ENCODE measurements at regions not wholly inside any gene's neighbourhood (a gene's known extent, or its start where the extent isn't known, plus 50 kb on each side); places are given as distances from the start of the nearest gene placed in this dataset.

- Histone ChIP-seq H3K27ac (no peak overlapping the region), H3K4me3 (no peak overlapping the region), H3K9me3 (replicated peaks) (no peaks in the 10 kb centered on the region), H3K27me3 (replicated peaks) (no peaks in the 10 kb centered on the region; the same call in 1 of the 2 replicates), H3K36me3 (no peaks in the 10 kb centered on the region), H3K4me1 (replicated peaks) (no peaks in the 10 kb centered on the region)
- DNase-seq (ENCODE audit: low read depth in 1 of 2, low spot score in 2 of 2) = peak in 1 of 2 experiments; percentile 23
Observed at GRCh38 chr6:138004430-138005287, 102.6 kb downstream of the PERP start.

- no peak overlapping the region for H3K27ac ChIP-seq
- H3K9me3 ChIP-seq (replicated peaks) = no peaks in the 10 kb centered on the region
- no peaks in the 10 kb centered on the region; the same call in 1 of the 2 replicates for H3K27me3 ChIP-seq (replicated peaks)
- H3K36me3 ChIP-seq = no peaks in the 10 kb centered on the region
- H3K4me1 ChIP-seq (replicated peaks) = no peaks in the 10 kb centered on the region
- no peak for DNase-seq (ENCODE audit: low read depth in 1 of 2, low spot score in 2 of 2)
- H3K4me3 ChIP-seq = no peak overlapping the region
Observed at GRCh38 chr6:138005846-138006245, 101.4 kb downstream of the PERP start.

GRCh38 chr6:138007014-138007472 is 100.2 kb downstream of the PERP start:
- no peaks in the 10 kb centered on the region for H3K4me1 ChIP-seq (replicated peaks)
- no peak overlapping the region for H3K27ac ChIP-seq
- no peaks in the 10 kb centered on the region; the same call in 1 of the 2 replicates for H3K27me3 ChIP-seq (replicated peaks)
- H3K9me3 ChIP-seq (replicated peaks) = no peaks in the 10 kb centered on the region
- DNase-seq (ENCODE audit: low read depth in 1 of 2, low spot score in 2 of 2) = peak in 1 of 2 experiments; percentile 29
- H3K4me3 ChIP-seq = no peak overlapping the region
- H3K36me3 ChIP-seq = no peaks in the 10 kb centered on the region

- no peaks in the 10 kb centered on the region for H3K36me3 ChIP-seq
- H3K27ac ChIP-seq = no peak overlapping the region
- DNase-seq (ENCODE audit: low read depth in 1 of 2, low spot score in 2 of 2) = no peak
- no peaks in the 10 kb centered on the region for H3K4me1 ChIP-seq (replicated peaks)
- no peak overlapping the region for H3K4me3 ChIP-seq
- no peaks in the 10 kb centered on the region for H3K9me3 ChIP-seq (replicated peaks)
- H3K27me3 ChIP-seq (replicated peaks) = no peaks in the 10 kb centered on the region; the same call in 1 of the 2 replicates
Observed at GRCh38 chr6:138008791-138009190, 98.4 kb downstream of the PERP start.

- H3K27me3 ChIP-seq (replicated peaks) = no peaks in the 10 kb centered on the region; the same call in 1 of the 2 replicates
- H3K4me3 ChIP-seq = no peak overlapping the region
- no peak overlapping the region for H3K27ac ChIP-seq
- no peaks in the 10 kb centered on the region for H3K9me3 ChIP-seq (replicated peaks)
- no peaks in the 10 kb centered on the region for H3K4me1 ChIP-seq (replicated peaks)
- no peak for DNase-seq (ENCODE audit: low read depth in 1 of 2, low spot score in 2 of 2)
- H3K36me3 ChIP-seq = no peaks in the 10 kb centered on the region
Observed at GRCh38 chr6:138011413-138011812, 95.8 kb downstream of the PERP start.

GRCh38 chr6:138012682-138013081 is 94.5 kb downstream of the PERP start:
- no peaks in the 10 kb centered on the region for H3K36me3 ChIP-seq
- DNase-seq (ENCODE audit: low read depth in 1 of 2, low spot score in 2 of 2) = no peak
- no peak overlapping the region for H3K4me3 ChIP-seq
- H3K27me3 ChIP-seq (replicated peaks) = peaks cover 5% of the 10 kb centered on the region
- no peak overlapping the region for H3K27ac ChIP-seq
- H3K4me1 ChIP-seq (replicated peaks) = no peaks in the 10 kb centered on the region
- no peaks in the 10 kb centered on the region for H3K9me3 ChIP-seq (replicated peaks)

GRCh38 chr6:138013959-138014358 is 93.3 kb downstream of the PERP start:
- no peak overlapping the region for H3K27ac ChIP-seq
- peaks cover 5% of the 10 kb centered on the region for H3K27me3 ChIP-seq (replicated peaks)
- DNase-seq (ENCODE audit: low read depth in 1 of 2, low spot score in 2 of 2) = no peak
- no peaks in the 10 kb centered on the region for H3K36me3 ChIP-seq
- H3K4me1 ChIP-seq (replicated peaks) = no peaks in the 10 kb centered on the region
- no peak overlapping the region for H3K4me3 ChIP-seq
- H3K9me3 ChIP-seq (replicated peaks) = no peaks in the 10 kb centered on the region

- no peaks in the 10 kb centered on the region for H3K9me3 ChIP-seq (replicated peaks)
- H3K4me1 ChIP-seq (replicated peaks) = no peaks in the 10 kb centered on the region
- no peak overlapping the region for H3K27ac ChIP-seq
- DNase-seq (ENCODE audit: low read depth in 1 of 2, low spot score in 2 of 2) = no peak
- no peak overlapping the region for H3K4me3 ChIP-seq
- H3K27me3 ChIP-seq (replicated peaks) = peaks cover 5% of the 10 kb centered on the region; the same call in 1 of the 2 replicates
- H3K36me3 ChIP-seq = no peaks in the 10 kb centered on the region
Observed at GRCh38 chr6:138017166-138017757, 90.0 kb downstream of the PERP start.

GRCh38 chr6:138018297-138018696 is 88.9 kb downstream of the PERP start:
- Histone ChIP-seq H3K36me3 (no peaks in the 10 kb centered on the region), H3K27me3 (replicated peaks) (peaks cover 5% of the 10 kb centered on the region; the same call in 1 of the 2 replicates), H3K9me3 (replicated peaks) (no peaks in the 10 kb centered on the region), H3K4me3 (no peak overlapping the region), H3K27ac (no peak overlapping the region), H3K4me1 (replicated peaks) (no peaks in the 10 kb centered on the region)
- no peak for DNase-seq (ENCODE audit: low read depth in 1 of 2, low spot score in 2 of 2)

GRCh38 chr6:138025528-138025978 is 81.7 kb downstream of the PERP start:
- no peak overlapping the region for H3K27ac ChIP-seq
- no peak for DNase-seq (ENCODE audit: low read depth in 1 of 2, low spot score in 2 of 2)
- no peaks in the 10 kb centered on the region for H3K36me3 ChIP-seq
- H3K4me3 ChIP-seq = no peak overlapping the region
- no peaks in the 10 kb centered on the region for H3K4me1 ChIP-seq (replicated peaks)
- no peaks in the 10 kb centered on the region for H3K27me3 ChIP-seq (replicated peaks)
- H3K9me3 ChIP-seq (replicated peaks) = no peaks in the 10 kb centered on the region

- no peaks in the 10 kb centered on the region for H3K27me3 ChIP-seq (replicated peaks)
Observed at GRCh38 chr6:138026342-138026741, 80.9 kb downstream of the PERP start.

GRCh38 chr6:138028893-138029292 is 78.3 kb downstream of the PERP start:
- no peak overlapping the region for H3K4me3 ChIP-seq
- no peak for DNase-seq (ENCODE audit: low read depth in 1 of 2, low spot score in 2 of 2)
- H3K27me3 ChIP-seq (replicated peaks) = no peaks in the 10 kb centered on the region; the same call in 1 of the 2 replicates
- no peaks in the 10 kb centered on the region for H3K9me3 ChIP-seq (replicated peaks)
- no peaks in the 10 kb centered on the region for H3K4me1 ChIP-seq (replicated peaks)
- H3K36me3 ChIP-seq = no peaks in the 10 kb centered on the region
- no peak overlapping the region for H3K27ac ChIP-seq

More at GRCh38 chr6:138026342-138026741, 80.9 kb downstream of the PERP start:
- no peak for DNase-seq (ENCODE audit: low read depth in 1 of 2, low spot score in 2 of 2)
- Histone ChIP-seq H3K4me1 (replicated peaks) (no peaks in the 10 kb centered on the region), H3K27ac (no peak overlapping the region), H3K9me3 (replicated peaks) (no peaks in the 10 kb centered on the region), H3K4me3 (no peak overlapping the region), H3K36me3 (no peaks in the 10 kb centered on the region)

- H3K4me3 ChIP-seq = no peak overlapping the region
- DNase-seq (ENCODE audit: low read depth in 1 of 2, low spot score in 2 of 2) = no peak
- H3K36me3 ChIP-seq = no peaks in the 10 kb centered on the region
- H3K27ac ChIP-seq = no peak overlapping the region
- H3K9me3 ChIP-seq (replicated peaks) = no peaks in the 10 kb centered on the region
- H3K4me1 ChIP-seq (replicated peaks) = no peaks in the 10 kb centered on the region
- H3K27me3 ChIP-seq (replicated peaks) = no peaks in the 10 kb centered on the region; the same call in 1 of the 2 replicates
Observed at GRCh38 chr6:138030872-138031271, 76.3 kb downstream of the PERP start.

GRCh38 chr6:138031417-138031816 is 75.8 kb downstream of the PERP start:
- Histone ChIP-seq H3K27me3 (replicated peaks) (no peaks in the 10 kb centered on the region; the same call in 1 of the 2 replicates), H3K9me3 (replicated peaks) (no peaks in the 10 kb centered on the region), H3K4me3 (no peak overlapping the region), H3K36me3 (no peaks in the 10 kb centered on the region), H3K4me1 (replicated peaks) (no peaks in the 10 kb centered on the region), H3K27ac (no peak overlapping the region)
- DNase-seq (ENCODE audit: low read depth in 1 of 2, low spot score in 2 of 2) = no peak
